Activated effector memory CD4-positive, alpha-beta T cell treated with anti-CD3 and anti-CD28 coated beads, Interleukin-2, amount 50 U/mL, for 16 hours (primary cell): ENCODE measurements at regions not wholly inside any gene's neighbourhood (a gene's known extent, or its start where the extent isn't known, plus 50 kb on each side); places are given as distances from the start of the nearest gene placed in this dataset.
"Not testable (repeated sequence)": the region's sequence is repeated elsewhere in the genome, so short reads cannot be mapped to it uniquely, and the experiment has no call there.

Experiments
- DNase-seq: peaks from one replicate; pipeline ENCODE4 v3.0.0-alpha.2; 2020

DNA sequence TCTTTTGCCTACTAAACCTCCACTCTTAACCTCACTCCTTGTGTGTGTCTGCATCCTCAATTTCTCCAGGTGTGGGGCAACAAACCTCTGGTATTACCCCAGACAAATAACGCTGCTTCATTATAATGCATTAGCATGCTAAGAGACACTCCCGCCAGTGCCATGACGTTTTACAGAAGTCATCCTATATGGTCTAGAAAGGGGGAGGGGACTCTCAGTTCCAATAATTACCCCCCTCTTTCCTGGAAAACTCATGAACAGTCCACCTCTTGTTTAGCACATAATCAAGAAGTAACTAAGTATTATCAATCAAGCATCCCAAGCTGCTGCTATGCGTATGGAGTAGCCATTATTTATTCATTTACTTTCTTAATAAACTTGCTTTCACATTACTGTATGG lies 364.5 kb downstream of the TYW1 start:
- DNase-seq: no peak

DNA sequence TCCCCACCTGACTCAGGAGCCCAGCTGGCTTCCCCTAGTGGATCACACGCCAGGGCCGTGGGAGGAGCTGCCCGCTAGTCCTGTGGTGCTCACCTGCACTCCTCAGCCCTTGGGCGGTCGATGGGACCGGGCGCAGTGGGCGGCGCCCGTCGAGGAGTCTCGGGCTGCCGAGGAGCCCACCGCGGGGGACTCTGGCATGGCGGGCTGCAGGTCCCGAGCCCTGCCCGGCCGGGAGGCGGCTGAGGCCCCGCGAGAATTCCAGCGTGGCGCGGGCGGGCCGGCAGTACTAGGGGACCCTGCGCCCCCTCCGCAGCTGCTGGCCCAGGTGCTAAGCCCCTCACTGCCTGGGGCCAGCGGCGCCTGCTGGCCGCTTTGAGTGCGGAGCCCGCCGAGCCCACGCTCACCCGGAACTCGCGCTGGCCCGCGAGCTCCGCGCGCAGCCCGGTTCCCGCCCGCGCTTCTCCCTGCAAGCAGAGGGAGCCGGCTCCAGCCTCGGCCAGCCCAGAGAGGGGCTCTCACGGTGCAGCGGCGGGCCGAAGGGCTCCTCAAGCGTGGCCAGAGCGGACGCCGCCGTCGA lies 367.9 kb downstream of the TYW1 start:
- DNase-seq: no peak

GRCh38 chr7:67371429-67372305 lies 375.0 kb downstream of the TYW1 start:
- DNase-seq: peak; percentile 70

- DNase-seq: not testable (repeated sequence)
These were observed 376.8 kb downstream of the TYW1 start for GRCh38 chr7:67373389-67373788.

DNA sequence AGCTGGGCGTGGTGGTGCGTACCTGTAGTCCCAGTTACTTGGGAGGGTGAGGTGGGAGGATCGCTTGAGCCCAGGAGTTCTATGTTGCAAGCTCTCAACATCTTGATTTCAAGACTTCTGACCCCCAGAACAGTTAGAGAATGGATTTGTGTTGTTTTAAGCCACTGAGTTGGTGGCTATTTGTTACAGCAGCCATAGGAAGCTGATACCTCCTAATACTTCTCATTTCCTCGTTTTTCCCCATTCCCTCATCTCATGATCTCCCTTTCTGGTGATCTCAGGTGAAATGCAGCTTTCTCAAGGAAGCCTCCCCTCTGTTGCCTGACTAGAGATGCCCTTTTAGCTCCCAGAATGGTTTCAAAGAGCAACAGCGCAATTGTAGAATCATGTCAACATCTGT lies 378.8 kb downstream of the TYW1 start:
- no peak for DNase-seq

DNA sequence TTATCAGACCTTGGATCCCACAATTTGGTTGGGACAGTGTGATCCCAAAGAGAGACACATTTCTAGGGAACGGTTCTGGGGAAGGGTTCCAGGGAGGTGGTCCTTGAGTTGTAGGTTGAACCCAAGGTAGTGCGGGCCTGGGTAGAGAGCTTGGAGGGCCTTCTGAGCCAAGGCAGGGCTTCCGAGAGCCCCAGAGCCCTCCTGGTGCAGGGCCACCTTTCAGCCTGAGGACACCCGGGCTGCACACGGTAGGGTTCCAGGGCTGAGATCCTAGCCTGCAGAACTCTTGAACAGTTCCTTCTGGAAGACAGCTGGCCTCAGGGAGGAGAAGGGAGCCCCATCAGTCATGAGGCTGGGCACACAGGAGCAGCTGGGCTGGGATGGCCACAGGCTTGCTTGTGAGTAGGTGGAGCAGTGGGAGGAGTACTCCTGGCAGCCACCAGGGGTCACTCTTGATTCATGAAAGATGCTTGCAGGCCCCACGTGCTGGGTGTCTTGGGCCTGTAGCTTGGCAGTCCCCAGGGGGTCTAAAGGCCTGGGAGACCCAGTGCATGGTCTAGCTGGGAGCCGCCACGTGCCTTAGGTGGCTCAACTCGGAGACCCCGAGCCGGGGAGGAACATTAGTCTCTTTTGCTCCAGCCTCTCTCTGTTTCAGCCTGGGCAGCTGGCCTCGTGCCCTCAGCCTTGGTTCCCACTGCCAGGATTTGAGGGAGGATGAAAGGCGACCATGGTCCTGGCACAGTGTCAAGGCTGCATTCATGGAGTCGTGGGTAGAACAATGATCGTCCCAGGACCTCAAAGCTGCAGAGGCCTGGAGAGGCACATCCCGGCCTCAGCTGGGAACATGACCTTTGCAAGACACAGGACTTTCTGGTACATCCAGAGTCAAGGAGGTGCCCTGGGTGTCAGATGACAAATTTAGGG lies 381.6 kb downstream of the TYW1 start:
- DNase-seq: peak; percentile 79

- DNase-seq: no peak
These were observed 383.7 kb downstream of the TYW1 start for GRCh38 chr7:67380326-67380725.

DNA sequence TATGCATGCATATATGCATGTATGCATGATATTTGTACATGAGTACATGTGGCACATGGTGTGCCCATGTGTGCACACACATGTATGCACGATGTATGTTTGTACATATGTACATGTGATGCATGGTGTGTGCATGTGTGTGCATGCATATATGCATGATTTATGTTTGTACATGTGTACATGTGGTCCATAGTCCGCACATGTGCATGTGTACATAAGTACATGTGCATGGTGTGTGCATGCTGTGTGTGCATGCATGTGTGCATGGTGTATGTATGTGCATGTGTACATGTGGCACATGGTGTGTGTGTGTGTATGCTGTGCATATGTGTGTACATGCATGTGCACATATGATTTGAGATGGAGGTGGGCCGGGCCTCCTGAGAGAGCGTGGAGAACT lies 384.2 kb downstream of the TYW1 start:
- DNase-seq: no peak

GRCh38 chr7:67387851-67388250 lies 391.2 kb downstream of the TYW1 start:
- no peak for DNase-seq

GRCh38 chr7:67391168-67391567 lies 394.5 kb downstream of the TYW1 start:
- DNase-seq: no peak

- DNase-seq: no peak
These were observed 396.2 kb downstream of the TYW1 start for GRCh38 chr7:67392596-67393438.

DNA sequence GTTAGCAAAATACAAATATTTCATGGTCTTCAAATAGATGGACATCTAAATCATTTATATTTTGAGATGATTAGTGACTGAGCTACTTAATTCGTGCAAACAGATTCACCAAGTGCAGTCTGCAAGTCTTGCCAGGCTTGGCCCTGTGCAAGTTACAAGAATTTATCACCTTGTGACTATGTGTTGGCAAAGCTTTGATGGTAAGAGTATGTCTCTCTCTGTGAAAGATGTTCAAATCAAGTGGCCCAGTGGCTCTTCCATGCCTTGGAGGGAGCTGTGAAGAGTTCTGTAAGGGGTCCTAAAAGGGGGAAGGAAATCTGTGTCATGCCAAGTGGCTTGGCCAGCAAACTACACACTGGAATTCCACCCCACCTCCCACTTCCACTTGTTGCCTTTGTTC lies 397.3 kb downstream of the TYW1 start:
- DNase-seq: no peak

- DNase-seq: no peak
These were observed 402.3 kb downstream of the TYW1 start for GRCh38 chr7:67398916-67399315.

DNA sequence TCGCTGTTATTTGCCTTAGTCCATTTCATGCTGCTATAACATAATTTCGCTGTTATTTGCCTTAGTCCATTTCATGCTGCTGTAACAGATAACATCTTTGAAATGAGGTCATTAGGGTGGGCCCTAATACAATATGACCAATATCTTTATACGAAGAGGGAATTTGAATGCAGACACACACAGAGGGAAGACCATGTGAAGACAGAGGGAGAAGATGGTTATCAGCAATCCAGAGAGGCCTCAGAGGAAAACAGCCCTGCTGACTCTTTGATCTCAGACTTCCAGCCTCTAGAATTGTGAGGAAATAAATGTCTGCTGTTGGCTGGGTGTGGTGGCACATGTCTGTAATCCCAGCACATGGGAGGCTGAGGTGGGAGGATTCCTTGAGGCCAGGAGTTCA lies 404.9 kb downstream of the TYW1 start:
- no peak for DNase-seq

DNA sequence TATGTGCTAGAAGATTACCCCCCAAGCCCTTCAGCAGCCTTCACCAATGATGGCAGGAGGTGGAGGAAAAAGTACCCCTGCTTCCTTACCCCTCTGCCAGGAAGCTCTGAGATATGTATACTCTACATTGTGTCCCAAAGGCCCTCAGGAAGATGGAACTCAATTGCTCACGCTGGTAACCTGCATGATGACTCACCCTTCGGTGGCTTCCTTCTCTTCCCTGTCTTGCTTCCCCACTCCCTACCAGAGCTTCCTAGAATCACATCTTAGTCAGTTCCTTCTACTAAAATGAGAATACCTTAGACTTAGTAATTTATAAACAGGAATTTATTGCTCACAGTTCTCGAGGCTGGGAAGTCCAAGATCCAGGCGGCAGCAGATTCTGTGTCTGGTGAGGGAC lies 405.6 kb downstream of the TYW1 start:
- no peak for DNase-seq

DNA sequence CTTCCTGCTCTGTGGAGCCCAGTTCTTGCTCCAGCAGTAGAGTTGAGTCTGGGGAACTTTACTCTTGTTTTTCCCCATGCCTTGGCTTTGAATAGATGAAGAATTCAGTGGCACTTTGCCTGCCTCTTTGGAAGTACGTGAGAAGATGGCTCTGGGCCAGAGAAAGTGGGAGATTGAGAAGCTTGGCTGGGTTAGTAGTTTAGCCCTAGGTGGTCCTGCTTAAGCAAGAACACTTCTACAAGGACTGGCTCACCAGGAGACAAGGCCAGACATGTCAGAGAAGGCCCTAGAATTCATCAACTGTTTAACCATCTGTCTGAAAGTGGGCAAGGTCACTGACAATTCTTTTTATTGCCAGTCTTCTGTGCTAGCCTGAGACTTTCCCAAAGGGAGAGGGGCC lies 410.3 kb downstream of the TYW1 start:
- DNase-seq: no peak

GRCh38 chr7:67407392-67408071 lies 410.9 kb downstream of the TYW1 start:
- DNase-seq: no peak

GRCh38 chr7:67408109-67408508 lies 411.5 kb downstream of the TYW1 start:
- no peak for DNase-seq

DNA sequence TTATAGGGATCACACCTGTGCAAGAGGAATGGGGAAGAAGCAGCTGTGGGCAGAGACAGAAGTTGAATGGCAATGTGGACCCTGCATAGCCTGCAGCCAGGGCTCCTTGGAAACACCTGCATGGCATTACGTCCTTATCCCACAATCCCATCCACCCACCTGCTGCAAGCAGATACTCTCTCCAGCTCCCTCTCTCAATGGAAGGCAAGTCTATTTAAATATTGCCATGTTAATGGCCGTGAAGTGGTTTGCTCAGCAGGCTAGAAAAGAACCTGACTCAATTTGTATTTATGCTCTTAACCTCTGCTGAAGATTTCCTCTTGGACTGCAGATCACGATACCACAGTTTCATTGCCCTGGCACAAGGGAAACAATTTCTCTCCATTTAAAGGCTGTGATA lies 417.0 kb downstream of the TYW1 start:
- no peak for DNase-seq

- no peak for DNase-seq
These were observed 418.2 kb downstream of the TYW1 start for GRCh38 chr7:67414858-67415257.

DNA sequence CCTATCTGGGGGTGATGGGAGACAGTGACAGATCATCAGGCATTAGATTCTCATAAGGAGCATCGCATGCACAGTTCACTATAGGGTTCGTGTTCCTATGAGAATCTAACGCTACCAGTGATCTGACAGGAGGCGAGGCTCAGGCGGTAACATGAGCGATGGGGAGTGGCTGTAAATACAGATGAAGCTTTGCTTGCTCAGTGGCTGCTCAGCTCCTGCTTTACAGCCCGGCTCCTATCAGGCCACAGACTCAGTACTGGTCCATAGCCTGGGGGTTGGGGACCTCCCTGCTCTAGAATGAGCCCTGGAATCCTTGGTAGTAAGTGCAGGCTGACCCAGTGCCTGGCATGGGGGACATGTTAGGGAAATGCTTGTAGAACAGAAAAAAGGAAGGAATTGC lies 426.0 kb downstream of the TYW1 start:
- no peak for DNase-seq

- no peak for DNase-seq
These were observed 426.4 kb downstream of the TYW1 start for GRCh38 chr7:67423065-67423464.
